ENCODE measurements at regions not wholly inside any gene's neighbourhood (a gene's known extent, or its start where the extent isn't known, plus 50 kb on each side); places are given as distances from the start of the nearest gene placed in this dataset.

GRCh38 chr2:12824351-12824777, 107.6 kb downstream of the TRIB2 start:
- TF ChIP-seq REST (IDR thresholded peaks at IDR 0.05; ENCODE audit: low read depth) = no peak
- TF ChIP-seq EP300 (IDR thresholded peaks at IDR 0.05; ENCODE audit: borderline replicate concordance) = no peak
- no peak for TF ChIP-seq YY1 (IDR thresholded peaks at IDR 0.05; ENCODE audit: low read depth)
- TF ChIP-seq MAX (IDR thresholded peaks at IDR 0.05) = no peak
- TF ChIP-seq TEAD4 (IDR thresholded peaks at IDR 0.05) = no peak
- no peak for TF ChIP-seq CREB1 (IDR thresholded peaks at IDR 0.05; ENCODE audit: low read depth)
- TF ChIP-seq TAF1 (IDR thresholded peaks at IDR 0.05; ENCODE audit: low read depth) = no peak
- no peak for TF ChIP-seq ZBTB7A (IDR thresholded peaks at IDR 0.05; ENCODE audit: low read depth)
- TF ChIP-seq USF1 (IDR thresholded peaks at IDR 0.05) = no peak
- TF ChIP-seq RAD21 (IDR thresholded peaks at IDR 0.05; ENCODE audit: low read depth) = no peak
- TF ChIP-seq FOXM1 (IDR thresholded peaks at IDR 0.05; ENCODE audit: borderline replicate concordance, low read depth) = no peak

Measured in Ishikawa (cell line).